Upper lobe of left lung (tissue), 6 donors: ENCODE measurements at regions not wholly inside any gene's neighbourhood (a gene's known extent, or its start where the extent isn't known, plus 50 kb on each side); places are given as distances from the start of the nearest gene placed in this dataset.

ENCODE experiments used
- ATAC-seq, 2 donors: fragments of 200-7000 bp; cut with Tn5 transposase; one replicate each; pipeline ENCODE4 v1.9.1; 2022; ENCODE audit warnings: mild to moderate bottlenecking in 2 of 2, moderate library complexity in 2 of 2; ENCODE audit not compliant: low FRiP score in 2 of 2
- DNase-seq, 2 donors: peaks; one replicate each; pipeline ENCODE4 v3.0.0-alpha.2; 2019 to 2020
- H3K27ac ChIP-seq, 4 donors: fragments of 200-600 bp; sonication (generic); one replicate each; pipeline ENCODE4 v1.5.1; 2016 to 2019
- H3K27me3 ChIP-seq, 4 donors: fragments of 200-600 bp; sonication (generic); one replicate each; pipeline ENCODE4 v1.5.1; 2017 to 2019
- H3K36me3 ChIP-seq, 4 donors: fragments of 200-600 bp; sonication (generic); one replicate each; pipeline ENCODE4 v1.5.1; 2016 to 2019
- H3K4me1 ChIP-seq, 4 donors: fragments of 200-600 bp; sonication (generic); one replicate each; pipeline ENCODE4 v1.5.1; 2018 to 2019
- H3K4me3 ChIP-seq, 4 donors: fragments of 200-600 bp; sonication (generic); one replicate each; pipeline ENCODE4 v1.5.1; 2017 to 2019; ENCODE audit warnings: mild to moderate bottlenecking in 2 of 4, moderate library complexity in 1 of 4
- H3K9me3 ChIP-seq, 4 donors: fragments of 200-600 bp; sonication (generic); one replicate each; pipeline ENCODE4 v1.5.1; 2018 to 2019
- EP300 ChIP-seq, 4 donors: sonication (generic); formaldehyde crosslinking; IDR thresholded peaks; one replicate each; pipeline ENCODE4 v1.5.1; 2017; ENCODE audit warnings: antibody characterized with exemption in 4 of 4, control low read depth in 2 of 4
- POLR2A ChIP-seq, 4 donors: fragments of 450-650 bp; IDR thresholded peaks; one replicate each; pipeline ENCODE4 v1.5.1; 2016 to 2017; ENCODE audit warnings: antibody characterized with exemption in 4 of 4, mild to moderate bottlenecking in 2 of 4
- POLR2AphosphoS5 ChIP-seq, 2 donors: sonication (generic); formaldehyde crosslinking; IDR thresholded peaks; one replicate each; pipeline ENCODE4 v1.5.1; 2017; ENCODE audit warnings: antibody characterized with exemption in 2 of 2
- WGBS, 2 donors: methylation state at CpG; one replicate each; pipeline ENCODE4 v1.1.5; 2017 to 2018; 5-methylcytosine and 5-hydroxymethylcytosine counted together
- TF ChIP-seq, protein P1 (sequence below), 6 experiments: fragments of 450-650 bp in 4 of 6; fragments of 200-600 bp in 2 of 6; sonication (generic) in 2 of 6; IDR thresholded peaks; one replicate each; pipeline ENCODE4 v1.5.1; 2016 to 2019; ENCODE audit warnings: antibody characterized with exemption in 6 of 6
- donor health status: DM: no; HTN: no; CAD: no; lungs with moderate emphysema.
- donor health status: DM: no; HTN: yes; CAD: no; lungs with severe emphysema.

DNA sequence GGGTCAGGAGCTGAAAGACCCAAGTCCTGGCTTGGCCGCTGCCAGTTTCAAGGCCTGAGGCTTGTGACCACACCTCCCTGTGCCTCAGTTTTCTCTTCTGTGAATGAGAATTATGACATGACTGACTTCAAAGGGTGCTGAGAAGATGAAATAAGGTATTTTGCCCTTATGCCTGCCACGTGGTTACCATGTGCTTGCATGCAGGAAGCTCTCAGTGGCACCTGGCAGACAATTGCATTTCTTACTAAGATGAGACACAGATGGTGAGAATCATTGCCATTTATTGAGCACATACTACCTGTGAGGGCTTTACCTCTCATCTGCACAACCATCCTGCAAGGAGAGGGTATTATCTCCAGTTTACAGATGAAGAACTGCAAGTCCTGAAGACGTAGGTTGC, 69.8 kb downstream of the MRM1 start:
- DNase-seq (no peak), ATAC-seq (no peak)
- TF ChIP-seq POLR2AphosphoS5 (IDR thresholded peaks at IDR 0.05) = no peak
- no peak for TF ChIP-seq POLR2A (IDR thresholded peaks at IDR 0.05)
- no peak for TF ChIP-seq EP300 (IDR thresholded peaks at IDR 0.05)
- TF ChIP-seq, protein P1, sequence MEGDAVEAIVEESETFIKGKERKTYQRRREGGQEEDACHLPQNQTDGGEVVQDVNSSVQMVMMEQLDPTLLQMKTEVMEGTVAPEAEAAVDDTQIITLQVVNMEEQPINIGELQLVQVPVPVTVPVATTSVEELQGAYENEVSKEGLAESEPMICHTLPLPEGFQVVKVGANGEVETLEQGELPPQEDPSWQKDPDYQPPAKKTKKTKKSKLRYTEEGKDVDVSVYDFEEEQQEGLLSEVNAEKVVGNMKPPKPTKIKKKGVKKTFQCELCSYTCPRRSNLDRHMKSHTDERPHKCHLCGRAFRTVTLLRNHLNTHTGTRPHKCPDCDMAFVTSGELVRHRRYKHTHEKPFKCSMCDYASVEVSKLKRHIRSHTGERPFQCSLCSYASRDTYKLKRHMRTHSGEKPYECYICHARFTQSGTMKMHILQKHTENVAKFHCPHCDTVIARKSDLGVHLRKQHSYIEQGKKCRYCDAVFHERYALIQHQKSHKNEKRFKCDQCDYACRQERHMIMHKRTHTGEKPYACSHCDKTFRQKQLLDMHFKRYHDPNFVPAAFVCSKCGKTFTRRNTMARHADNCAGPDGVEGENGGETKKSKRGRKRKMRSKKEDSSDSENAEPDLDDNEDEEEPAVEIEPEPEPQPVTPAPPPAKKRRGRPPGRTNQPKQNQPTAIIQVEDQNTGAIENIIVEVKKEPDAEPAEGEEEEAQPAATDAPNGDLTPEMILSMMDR (IDR thresholded peaks at IDR 0.05) = no peak
- H3K4me1 ChIP-seq = no peaks in the 10 kb centered on the region
- H3K9me3 ChIP-seq = no peaks in the 10 kb centered on the region
- no peaks in the 10 kb centered on the region for H3K27me3 ChIP-seq
- WGBS, 2 donors = 59 to 73% methylated on average over 3 of the region's 3 CpGs
- H3K4me3 ChIP-seq = no peak overlapping the region
- no peak overlapping the region for H3K27ac ChIP-seq
- no peaks in the 10 kb centered on the region for H3K36me3 ChIP-seq

DNA sequence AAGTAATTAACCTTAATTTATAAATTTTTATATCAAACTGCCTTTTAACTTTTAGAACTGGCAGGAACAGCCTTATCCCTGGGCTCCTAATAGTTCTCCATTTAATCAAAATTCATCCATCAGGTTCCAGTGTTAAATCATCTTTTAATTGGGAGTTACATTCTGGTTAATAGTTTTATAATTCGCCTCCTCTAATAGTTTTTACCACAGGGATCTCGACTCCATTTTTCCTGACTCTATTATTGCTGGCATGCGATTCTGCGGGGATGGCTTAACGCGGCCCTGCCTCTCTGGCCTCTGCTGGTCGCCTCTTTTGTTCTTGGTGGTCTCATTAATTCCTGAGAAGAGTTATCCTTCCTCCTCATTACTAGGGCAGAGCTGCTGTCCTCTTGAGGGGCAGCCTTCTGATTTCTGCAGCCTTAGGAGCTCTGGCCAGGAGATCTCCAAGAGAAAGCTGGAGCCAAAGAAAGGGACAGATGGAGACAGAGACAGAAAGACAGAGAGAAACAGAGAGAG, 71.1 kb downstream of the MRM1 start:
- Histone ChIP-seq H3K27ac (no peak overlapping the region), H3K4me1 (no peaks in the 10 kb centered on the region), H3K9me3 (no peaks in the 10 kb centered on the region), H3K36me3 (no peaks in the 10 kb centered on the region), H3K27me3 (no peaks in the 10 kb centered on the region), H3K4me3 (no peak overlapping the region)
- WGBS, 2 donors = 85 to 90% methylated on average over 7 of the region's 7 CpGs
- DNase-seq (no peak), ATAC-seq (no peak)
- TF ChIP-seq, protein P1 (IDR thresholded peaks at IDR 0.05) = no peak
- TF ChIP-seq EP300 (IDR thresholded peaks at IDR 0.05) (no peak), POLR2AphosphoS5 (IDR thresholded peaks at IDR 0.05) (no peak), POLR2A (IDR thresholded peaks at IDR 0.05) (no peak)

GRCh38 chr17:36673068-36673467, 71.7 kb downstream of the MRM1 start:
- Histone ChIP-seq H3K27ac (no peak overlapping the region), H3K4me3 (no peak overlapping the region), H3K36me3 (no peaks in the 10 kb centered on the region), H3K4me1 (no peaks in the 10 kb centered on the region), H3K27me3 (no peaks in the 10 kb centered on the region), H3K9me3 (no peaks in the 10 kb centered on the region)
- TF ChIP-seq POLR2A (IDR thresholded peaks at IDR 0.05) (no peak), POLR2AphosphoS5 (IDR thresholded peaks at IDR 0.05) (no peak), EP300 (IDR thresholded peaks at IDR 0.05) (no peak)
- TF ChIP-seq, protein P1 (IDR thresholded peaks at IDR 0.05) = no peak
- DNase-seq (no peak), ATAC-seq (no peak)
- 92% methylated on average over 5 of the region's 5 CpGs for WGBS, 2 donors

DNA sequence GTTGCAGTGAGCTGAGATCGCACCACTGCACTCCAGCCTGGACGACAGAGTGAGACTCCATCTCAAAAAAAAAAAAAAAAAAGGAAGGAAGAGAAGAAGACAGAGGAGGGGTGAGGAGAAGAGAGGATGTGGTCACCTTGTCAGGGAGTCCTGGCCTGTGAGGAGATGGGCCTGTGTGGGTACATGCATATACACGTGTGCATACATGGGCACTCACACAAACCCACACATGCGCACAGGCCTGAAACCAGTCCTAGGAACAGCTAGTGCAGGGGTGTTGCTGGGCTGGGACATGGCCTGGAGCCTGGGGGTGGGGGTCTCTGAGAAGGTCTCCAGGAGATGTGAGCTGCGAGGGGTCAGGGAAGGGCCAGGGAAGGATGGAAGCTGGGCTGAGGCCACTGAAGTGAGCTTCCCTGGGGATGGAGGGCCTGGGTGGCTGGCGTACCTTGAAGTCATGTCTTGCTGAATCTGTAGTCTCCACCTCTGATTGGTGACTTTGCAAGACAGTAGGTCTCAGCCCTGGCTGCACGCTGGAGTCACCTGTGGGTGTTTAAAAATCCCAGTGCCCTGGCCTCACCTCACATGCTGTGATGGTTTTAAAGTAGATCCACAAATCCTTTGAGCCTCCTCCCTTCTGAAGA, 72.4 kb downstream of the MRM1 start:
- H3K9me3 ChIP-seq = no peaks in the 10 kb centered on the region
- H3K4me3 ChIP-seq = no peak overlapping the region
- no peaks in the 10 kb centered on the region for H3K27me3 ChIP-seq
- no peaks in the 10 kb centered on the region for H3K4me1 ChIP-seq
- H3K36me3 ChIP-seq = no peaks in the 10 kb centered on the region
- H3K27ac ChIP-seq = no peak overlapping the region
- DNase-seq (no peak), ATAC-seq (no peak)
- 71 to 76% methylated on average over 6 to 7 of the region's 7 CpGs for WGBS, 2 donors
- TF ChIP-seq POLR2A (IDR thresholded peaks at IDR 0.05) (no peak), EP300 (IDR thresholded peaks at IDR 0.05) (no peak)
- TF ChIP-seq, protein P1 (IDR thresholded peaks at IDR 0.05) = no peak

GRCh38 chr17:36674278-36674650, 72.9 kb downstream of the MRM1 start:
- Histone ChIP-seq H3K27ac (no peak overlapping the region), H3K27me3 (no peaks in the 10 kb centered on the region), H3K4me1 (no peaks in the 10 kb centered on the region), H3K4me3 (no peak overlapping the region), H3K36me3 (no peaks in the 10 kb centered on the region), H3K9me3 (no peaks in the 10 kb centered on the region)
- no peak for DNase-seq
- no peak for ATAC-seq
- TF ChIP-seq EP300 (IDR thresholded peaks at IDR 0.05) (no peak), POLR2AphosphoS5 (IDR thresholded peaks at IDR 0.05) (no peak), POLR2A (IDR thresholded peaks at IDR 0.05) (no peak)
- TF ChIP-seq, protein P1 (IDR thresholded peaks at IDR 0.05) = no peak
- WGBS, 2 donors = 55 to 68% methylated on average over 3 to 4 of the region's 4 CpGs
